Sigmoid colon (tissue), 6 donors: ENCODE measurements at regions not wholly inside any gene's neighbourhood (a gene's known extent, or its start where the extent isn't known, plus 50 kb on each side); places are given as distances from the start of the nearest gene placed in this dataset.

ENCODE experiments used
- DNase-seq: peaks from one replicate; pipeline ENCODE4 v3.0.0-alpha.2; 2019
- H3K27ac ChIP-seq, 4 donors: fragments of 200-600 bp; sonication (generic); one replicate each; pipeline ENCODE4 v1.5.1; 2016 to 2019; ENCODE audit warnings: mild to moderate bottlenecking in 1 of 4
- H3K27me3 ChIP-seq, 3 donors: fragments of 200-600 bp; sonication (generic); one replicate each; pipeline ENCODE4 v1.5.1; 2019; ENCODE audit warnings: mild to moderate bottlenecking in 1 of 3
- H3K36me3 ChIP-seq, 4 donors: fragments of 200-600 bp; sonication (generic); one replicate each; pipeline ENCODE4 v1.5.1; 2016 to 2019
- H3K4me1 ChIP-seq, 4 donors: fragments of 200-600 bp; sonication (generic); one replicate each; pipeline ENCODE4 v1.5.1; 2017 to 2019
- H3K4me3 ChIP-seq, 4 donors: fragments of 200-600 bp; sonication (generic); one replicate each; pipeline ENCODE4 v1.5.1; 2017 to 2019; ENCODE audit warnings: mild to moderate bottlenecking in 2 of 4, moderate library complexity in 1 of 4
- H3K9me3 ChIP-seq, 4 donors: fragments of 200-600 bp in 3 of 4; sonication (generic) in 3 of 4; one replicate each; pipeline versions ENCODE4 v1.5.1 to v1.6.1; 2013 to 2019
- CTCF ChIP-seq, 4 experiments: fragments of 450-650 bp in 3 of 4; fragments of 200-600 bp in 1 of 4; IDR thresholded peaks; one replicate each; pipeline ENCODE4 v1.5.1; 2016 to 2019; ENCODE audit warnings: antibody characterized with exemption in 4 of 4, mild to moderate bottlenecking in 3 of 4, moderate library complexity in 2 of 4
- EP300 ChIP-seq, 4 donors: sonication (generic); formaldehyde crosslinking; IDR thresholded peaks; one replicate each; pipeline ENCODE4 v1.6.1; 2017; ENCODE audit warnings: antibody characterized with exemption in 4 of 4
- POLR2A ChIP-seq, 2 donors: fragments of 450-650 bp; IDR thresholded peaks; one replicate each; pipeline ENCODE4 v1.6.1; 2016; ENCODE audit warnings: antibody characterized with exemption in 2 of 2, mild to moderate bottlenecking in 2 of 2, moderate library complexity in 2 of 2
- POLR2AphosphoS5 ChIP-seq, 4 donors: sonication (generic); formaldehyde crosslinking; IDR thresholded peaks; one replicate each; pipeline ENCODE4 v1.6.1; 2017; ENCODE audit warnings: antibody characterized with exemption in 4 of 4
- WGBS, 2 donors: extraction: QIAGEN DNeasy Blood & Tissue Kit; methylation state at CpG; one replicate each; pipeline ENCODE4 v1.1.7; 2013; 5-methylcytosine and 5-hydroxymethylcytosine counted together
- intact Hi-C: fragments of 100-400 bp; cut with DNase I; formaldehyde crosslinking; loops from one replicate; pipeline ENCODE4 v1.15.1; 2023
- donor health status: healthy with polysubstance abuse.
- donor health status: healthy.

GRCh38 chr6:12436683-12437082, 146.5 kb downstream of the EDN1 start:
- Histone ChIP-seq H3K4me3 (no peak overlapping the region), H3K27ac (no peak overlapping the region), H3K36me3 (no peaks in the 10 kb centered on the region), H3K4me1 (no peaks in the 10 kb centered on the region), H3K27me3 (no peaks in the 10 kb centered on the region), H3K9me3 (no peaks in the 10 kb centered on the region)
- DNase-seq, result no peak
- intact Hi-C loops, result no loop called here
- no peak for TF ChIP-seq POLR2A (IDR thresholded peaks at IDR 0.05)
- no peak for TF ChIP-seq POLR2AphosphoS5 (IDR thresholded peaks at IDR 0.05)
- no peak for TF ChIP-seq EP300 (IDR thresholded peaks at IDR 0.05)
- no peak for TF ChIP-seq CTCF (IDR thresholded peaks at IDR 0.05)
- 0 to 87% methylated on average over 1 of the region's 1 CpG for WGBS, 2 donors

- DNase-seq, result no peak
- Histone ChIP-seq H3K4me3 (no peak overlapping the region), H3K27me3 (no peaks in the 10 kb centered on the region), H3K36me3 (no peaks in the 10 kb centered on the region), H3K27ac (no peak overlapping the region), H3K9me3 (no peaks in the 10 kb centered on the region), H3K4me1 (no peaks in the 10 kb centered on the region)
- TF ChIP-seq POLR2A (IDR thresholded peaks at IDR 0.05) (no peak), CTCF (IDR thresholded peaks at IDR 0.05) (no peak), EP300 (IDR thresholded peaks at IDR 0.05) (no peak), POLR2AphosphoS5 (IDR thresholded peaks at IDR 0.05) (no peak)
- intact Hi-C loops, result no loop called here
Observed at GRCh38 chr6:12439296-12439695, 149.1 kb downstream of the EDN1 start.

- H3K4me3 ChIP-seq, result no peak overlapping the region
- DNase-seq, result no peak
- 90 to 91% methylated on average over 3 of the region's 3 CpGs for WGBS, 2 donors
- no peaks in the 10 kb centered on the region for H3K9me3 ChIP-seq
- intact Hi-C loops, result no loop called here
- no peak for TF ChIP-seq EP300 (IDR thresholded peaks at IDR 0.05)
- TF ChIP-seq POLR2A (IDR thresholded peaks at IDR 0.05), result no peak
- TF ChIP-seq POLR2AphosphoS5 (IDR thresholded peaks at IDR 0.05), result no peak
- TF ChIP-seq CTCF (IDR thresholded peaks at IDR 0.05), result no peak
- H3K4me1 ChIP-seq, result no peaks in the 10 kb centered on the region
- H3K27ac ChIP-seq, result no peak overlapping the region
- H3K27me3 ChIP-seq, result no peaks in the 10 kb centered on the region
- H3K36me3 ChIP-seq, result no peaks in the 10 kb centered on the region
Observed at GRCh38 chr6:12440981-12441380, 150.8 kb downstream of the EDN1 start.

- Histone ChIP-seq H3K4me1 (no peaks in the 10 kb centered on the region), H3K27me3 (no peaks in the 10 kb centered on the region), H3K36me3 (no peaks in the 10 kb centered on the region), H3K9me3 (no peaks in the 10 kb centered on the region), H3K4me3 (no peak overlapping the region), H3K27ac (no peak overlapping the region)
- no peak for DNase-seq
- TF ChIP-seq CTCF (IDR thresholded peaks at IDR 0.05) (no peak), POLR2A (IDR thresholded peaks at IDR 0.05) (no peak), POLR2AphosphoS5 (IDR thresholded peaks at IDR 0.05) (no peak), EP300 (IDR thresholded peaks at IDR 0.05) (no peak)
- 23 to 74% methylated on average over 4 of the region's 4 CpGs for WGBS, 2 donors
- intact Hi-C loops, result no loop called here
Observed at GRCh38 chr6:12442455-12442854, 152.3 kb downstream of the EDN1 start.

- TF ChIP-seq POLR2AphosphoS5 (IDR thresholded peaks at IDR 0.05) (no peak), EP300 (IDR thresholded peaks at IDR 0.05) (no peak), POLR2A (IDR thresholded peaks at IDR 0.05) (no peak), CTCF (IDR thresholded peaks at IDR 0.05) (no peak)
- no peaks in the 10 kb centered on the region for H3K9me3 ChIP-seq
- intact Hi-C loops, result no loop called here
- H3K36me3 ChIP-seq, result no peaks in the 10 kb centered on the region
- no peak for DNase-seq
- H3K4me1 ChIP-seq, result no peaks in the 10 kb centered on the region
- 89 to 90% methylated on average over 1 of the region's 1 CpG for WGBS, 2 donors
- no peak overlapping the region for H3K4me3 ChIP-seq
- H3K27me3 ChIP-seq, result no peaks in the 10 kb centered on the region
- H3K27ac ChIP-seq, result no peak overlapping the region
Observed at GRCh38 chr6:12446394-12446793, 156.2 kb downstream of the EDN1 start.
